Hepatocyte (in vitro differentiated cells): ENCODE measurements at regions not wholly inside any gene's neighbourhood (a gene's known extent, or its start where the extent isn't known, plus 50 kb on each side); places are given as distances from the start of the nearest gene placed in this dataset.

Experiments used
- EZH2 ChIP-seq: fragments of 200-600 bp; sonication (generic); IDR thresholded peaks from 2 replicates; pipeline ENCODE4 v1.6.1; 2016; ENCODE audit warnings: antibody characterized with exemption, mild to moderate bottlenecking, borderline replicate concordance
- TF ChIP-seq, protein P1 (sequence below): fragments of 200-600 bp; sonication (generic); IDR thresholded peaks from 2 replicates; pipeline ENCODE4 v1.5.1; 2016; ENCODE audit warnings: antibody characterized with exemption, mild to moderate bottlenecking; ENCODE audit not compliant: poor library complexity

DNA sequence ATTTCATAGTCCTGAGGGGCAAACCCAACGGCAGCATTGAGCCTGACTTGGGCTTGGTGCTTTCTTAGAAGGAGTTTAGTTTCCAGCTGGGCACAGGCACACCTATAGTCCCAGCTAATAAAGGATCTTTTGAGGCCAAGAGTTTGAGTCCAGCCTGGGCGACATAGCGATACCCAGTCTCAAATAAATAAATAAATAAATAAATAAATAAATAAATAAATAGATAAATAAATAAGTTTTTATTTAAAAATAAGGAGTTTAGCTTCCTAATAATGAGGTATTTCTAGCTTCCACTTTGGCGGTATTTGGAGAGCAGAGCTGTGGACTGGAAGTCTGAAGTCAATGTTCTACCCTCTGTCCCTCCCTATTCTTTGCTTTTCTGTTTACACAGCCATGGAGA is 186.6 kb downstream of the URB2 start:
- TF ChIP-seq, protein P1, sequence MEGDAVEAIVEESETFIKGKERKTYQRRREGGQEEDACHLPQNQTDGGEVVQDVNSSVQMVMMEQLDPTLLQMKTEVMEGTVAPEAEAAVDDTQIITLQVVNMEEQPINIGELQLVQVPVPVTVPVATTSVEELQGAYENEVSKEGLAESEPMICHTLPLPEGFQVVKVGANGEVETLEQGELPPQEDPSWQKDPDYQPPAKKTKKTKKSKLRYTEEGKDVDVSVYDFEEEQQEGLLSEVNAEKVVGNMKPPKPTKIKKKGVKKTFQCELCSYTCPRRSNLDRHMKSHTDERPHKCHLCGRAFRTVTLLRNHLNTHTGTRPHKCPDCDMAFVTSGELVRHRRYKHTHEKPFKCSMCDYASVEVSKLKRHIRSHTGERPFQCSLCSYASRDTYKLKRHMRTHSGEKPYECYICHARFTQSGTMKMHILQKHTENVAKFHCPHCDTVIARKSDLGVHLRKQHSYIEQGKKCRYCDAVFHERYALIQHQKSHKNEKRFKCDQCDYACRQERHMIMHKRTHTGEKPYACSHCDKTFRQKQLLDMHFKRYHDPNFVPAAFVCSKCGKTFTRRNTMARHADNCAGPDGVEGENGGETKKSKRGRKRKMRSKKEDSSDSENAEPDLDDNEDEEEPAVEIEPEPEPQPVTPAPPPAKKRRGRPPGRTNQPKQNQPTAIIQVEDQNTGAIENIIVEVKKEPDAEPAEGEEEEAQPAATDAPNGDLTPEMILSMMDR: no peak
- no peak for TF ChIP-seq EZH2
